ENCODE measurements at regions not wholly inside any gene's neighbourhood (a gene's known extent, or its start where the extent isn't known, plus 50 kb on each side); places are given as distances from the start of the nearest gene placed in this dataset.

GRCh38 chr2:65715323-65715722 lies 282.9 kb upstream of the SPRED2 start:
- H3K9me3 ChIP-seq (ENCODE audit: insufficient read depth, low read length) = no peaks in the 10 kb centered on the region
- no peak overlapping the region for H3K4me3 ChIP-seq (ENCODE audit: insufficient read depth, low read length, poor library complexity, severe bottlenecking)
- H3K9me2 ChIP-seq (replicated peaks; ENCODE audit: insufficient read depth, low read length) = no peaks in the 10 kb centered on the region
- H3K4me2 ChIP-seq (ENCODE audit: low read depth, low read length, poor library complexity, severe bottlenecking) = no peak overlapping the region
- no peaks in the 10 kb centered on the region for H3K36me3 ChIP-seq (ENCODE audit: low read length)
- no peak overlapping the region for H2AFZ ChIP-seq (ENCODE audit: low read depth, low read length, severe bottlenecking)
- no peak overlapping the region for H3K27ac ChIP-seq (ENCODE audit: low read depth, low read length)
- no peaks in the 10 kb centered on the region for H4K20me1 ChIP-seq (ENCODE audit: low read depth, low read length)
- no peaks in the 10 kb centered on the region for H3F3A ChIP-seq (ENCODE audit: insufficient read depth)
- H3K27me3 ChIP-seq (ENCODE audit: low read length) = no peaks in the 10 kb centered on the region
- no peaks in the 10 kb centered on the region for H3K79me2 ChIP-seq (ENCODE audit: insufficient read depth, low read length)
- TF ChIP-seq CTCF (IDR thresholded peaks at IDR 0.05; ENCODE audit: insufficient read depth, low read length, poor library complexity, severe bottlenecking) = no peak
- no peak for TF ChIP-seq EZH2phosphoT487 (conservative IDR thresholded peaks at IDR 0.05; ENCODE audit: low read length)
- no peak overlapping the region for H3K9ac ChIP-seq (ENCODE audit: low read length)

GRCh38 chr2:65714866-65715265 lies 282.5 kb upstream of the SPRED2 start:
- no peaks in the 10 kb centered on the region for H3F3A ChIP-seq (ENCODE audit: insufficient read depth)
- TF ChIP-seq CTCF (IDR thresholded peaks at IDR 0.05; ENCODE audit: insufficient read depth, low read length, poor library complexity, severe bottlenecking) (no peak), EZH2phosphoT487 (conservative IDR thresholded peaks at IDR 0.05; ENCODE audit: low read length) (no peak)
- no peak overlapping the region for H3K9ac ChIP-seq (ENCODE audit: low read length)
- H3K9me2 ChIP-seq (replicated peaks; ENCODE audit: insufficient read depth, low read length) = no peaks in the 10 kb centered on the region
- no peaks in the 10 kb centered on the region for H4K20me1 ChIP-seq (ENCODE audit: low read depth, low read length)
- H3K4me3 ChIP-seq (ENCODE audit: insufficient read depth, low read length, poor library complexity, severe bottlenecking) = no peak overlapping the region
- no peaks in the 10 kb centered on the region for H3K27me3 ChIP-seq (ENCODE audit: low read length)
- H3K27ac ChIP-seq (ENCODE audit: low read depth, low read length) = no peak overlapping the region
- no peaks in the 10 kb centered on the region for H3K9me3 ChIP-seq (ENCODE audit: insufficient read depth, low read length)
- no peaks in the 10 kb centered on the region for H3K36me3 ChIP-seq (ENCODE audit: low read length)
- H3K4me2 ChIP-seq (ENCODE audit: low read depth, low read length, poor library complexity, severe bottlenecking) = no peak overlapping the region
- H2AFZ ChIP-seq (ENCODE audit: low read depth, low read length, severe bottlenecking) = no peak overlapping the region
- H3K79me2 ChIP-seq (ENCODE audit: insufficient read depth, low read length) = no peaks in the 10 kb centered on the region

- Histone ChIP-seq H3F3A (ENCODE audit: insufficient read depth) (no peaks in the 10 kb centered on the region), H3K9me3 (ENCODE audit: insufficient read depth, low read length) (no peaks in the 10 kb centered on the region), H3K4me2 (ENCODE audit: low read depth, low read length, poor library complexity, severe bottlenecking) (no peak overlapping the region), H3K27ac (ENCODE audit: low read depth, low read length) (no peak overlapping the region), H3K4me3 (ENCODE audit: insufficient read depth, low read length, poor library complexity, severe bottlenecking) (no peak overlapping the region), H3K36me3 (ENCODE audit: low read length) (no peaks in the 10 kb centered on the region), H3K9ac (ENCODE audit: low read length) (no peak overlapping the region), H2AFZ (ENCODE audit: low read depth, low read length, severe bottlenecking) (no peak overlapping the region), H3K9me2 (replicated peaks; ENCODE audit: insufficient read depth, low read length) (no peaks in the 10 kb centered on the region), H3K27me3 (ENCODE audit: low read length) (no peaks in the 10 kb centered on the region), H3K79me2 (ENCODE audit: insufficient read depth, low read length) (no peaks in the 10 kb centered on the region), H4K20me1 (ENCODE audit: low read depth, low read length) (no peaks in the 10 kb centered on the region)
- TF ChIP-seq CTCF (IDR thresholded peaks at IDR 0.05; ENCODE audit: insufficient read depth, low read length, poor library complexity, severe bottlenecking) (no peak), EZH2phosphoT487 (conservative IDR thresholded peaks at IDR 0.05; ENCODE audit: low read length) (no peak)
Measured at GRCh38 chr2:65711863-65712262, 279.5 kb upstream of the SPRED2 start.
